K562 (cell line): ENCODE measurements at regions not wholly inside any gene's neighbourhood (a gene's known extent, or its start where the extent isn't known, plus 50 kb on each side); places are given as distances from the start of the nearest gene placed in this dataset.

Experiments
- ATAC-seq: fragments of 200-7000 bp; cut with Tn5 transposase; 3 replicates; pipeline ENCODE4 v1.9.1; 2020; ENCODE audit warnings: moderate library complexity
- BruUV-seq: library from RNA; stranded (reverse); fragments of 400-500 nt; replicated peaks from 2 replicates; lab custom pipeline; 2021; lab: Mats Ljungman, UMichigan
- CTCF ChIA-PET: fragments of 300-600 bp; formaldehyde crosslinking; extraction: SDS; loops from one replicate; lab custom pipeline; 2021; ENCODE audit warnings: low intra/inter-chr PET ratio; lab: Yijun Ruan, JAX
- POLR2A ChIA-PET: fragments of 300-600, 350-650 bp; sonication (Branson Sonifier 250); formaldehyde crosslinking; extraction: SDS; loops from one replicate; lab custom pipeline; 2021; ENCODE audit warnings: antibody characterized with exemption, inconsistent platforms; lab: Yijun Ruan, JAX
- DNase-seq, 4 experiments: peaks; one replicate each; pipeline versions ENCODE4 v3.0.0 to v3.0.0-alpha.2; 2011 to 2018; ENCODE audit warnings: low spot score in 3 of 4, mixed read lengths in 3 of 4; ENCODE audit errors: extremely low read depth in 1 of 4
- FAIRE-seq: peaks from 2 replicates; lab custom pipeline; 2011; peaks lifted over from hg19 to GRCh38; lab: Jason Lieb, UNC
- H2AFZ ChIP-seq: 2 replicates; pipeline ENCODE4 v1.6.0; 2011; ENCODE audit warnings: low read depth, low read length, control low read depth, inconsistent platforms
- H3K27ac ChIP-seq: fragments of 200-600 bp; 3 replicates; pipeline ENCODE4 v1.8.0; 2011; ENCODE audit warnings: low read depth, mild to moderate bottlenecking, control low read depth, inconsistent platforms, low read length, moderate library complexity, mixed read lengths; ENCODE audit errors: extremely low read depth
- H3K27me3 ChIP-seq, 2 experiments: fragments of 300-600 bp in 1 of 2; 2 replicates in 1 of 2; 3 replicates in 1 of 2; pipeline versions ENCODE4 v1.6.0 to v1.8.0; 2011; ENCODE audit warnings: inconsistent platforms in 2 of 2, low read length in 2 of 2, mild to moderate bottlenecking in 1 of 2, mixed read lengths in 1 of 2, moderate library complexity in 1 of 2; ENCODE audit not compliant: control insufficient read depth in 2 of 2, insufficient read depth in 2 of 2
- H3K36me3 ChIP-seq: fragments of 300-600 bp; 3 replicates; pipeline ENCODE4 v1.8.0; 2011; ENCODE audit warnings: mild to moderate bottlenecking, low read length, inconsistent platforms; ENCODE audit not compliant: control insufficient read depth, insufficient read depth
- H3K4me1 ChIP-seq, 2 experiments: fragments of 200-600 bp in 1 of 2; replicated peaks in 1 of 2; 2 replicates in 1 of 2; 3 replicates in 1 of 2; pipeline versions ENCODE4 v1.5.1 to v1.8.0; 2011; ENCODE audit warnings: inconsistent platforms in 2 of 2, low read length in 2 of 2, mild to moderate bottlenecking in 1 of 2, mixed read lengths in 1 of 2, moderate library complexity in 1 of 2; ENCODE audit not compliant: control insufficient read depth in 2 of 2, insufficient read depth in 2 of 2
- H3K4me2 ChIP-seq: 2 replicates; pipeline ENCODE4 v1.6.1; 2011; ENCODE audit warnings: low read length, control low read depth, inconsistent platforms, mixed read lengths; ENCODE audit not compliant: insufficient read depth
- H3K4me3 ChIP-seq: fragments of 200-600 bp; sonication (generic), shearing (Covaris generic); 2 replicates; pipeline ENCODE4 v1.5.1; 2016; ENCODE audit warnings: control low read depth, inconsistent platforms
- H3K79me2 ChIP-seq: fragments of 200-600 bp; 3 replicates; pipeline ENCODE4 v1.8.0; 2011; ENCODE audit warnings: low read length, inconsistent platforms; ENCODE audit not compliant: control insufficient read depth, insufficient read depth
- H3K9ac ChIP-seq, 2 experiments: 2 replicates each; pipeline versions ENCODE4 v1.6.0 to v1.6.1; 2011; ENCODE audit warnings: low read depth in 2 of 2, low read length in 2 of 2, control low read depth in 1 of 2, inconsistent platforms in 1 of 2, mild to moderate bottlenecking in 1 of 2, mixed read lengths in 1 of 2; ENCODE audit not compliant: insufficient read depth in 1 of 2
- H3K9me1 ChIP-seq: one replicate; pipeline ENCODE4 v1.6.0; 2011; ENCODE audit warnings: inconsistent platforms, mild to moderate bottlenecking, low read length, moderate library complexity; ENCODE audit not compliant: control insufficient read depth, insufficient read depth
- H3K9me3 ChIP-seq: replicated peaks from 2 replicates; pipeline ENCODE4 v1.5.1; 2011; ENCODE audit warnings: low read depth, low read length, inconsistent platforms; ENCODE audit not compliant: control insufficient read depth, insufficient read depth
- H4K20me1 ChIP-seq: replicated peaks from 2 replicates; pipeline ENCODE4 v1.6.1; 2011; ENCODE audit warnings: low read length, inconsistent platforms, mixed read lengths; ENCODE audit not compliant: control insufficient read depth, insufficient read depth
- FOXK2 ChIP-seq, 2 experiments: fragments of 450-650 bp; IDR thresholded peaks in 1 of 2; conservative IDR thresholded peaks in 1 of 2; 2 replicates each; pipeline ENCODE4 v1.6.1; 2016; ENCODE audit warnings: low read depth in 2 of 2, mild to moderate bottlenecking in 1 of 2
- HEY1 ChIP-seq: fragments of 250-450 bp; sonication (Bioruptor Pico); IDR thresholded peaks from 2 replicates; pipeline ENCODE4 v1.5.0; 2020; ENCODE audit warnings: mild to moderate bottlenecking, moderate library complexity, borderline replicate concordance
- NFE2 ChIP-seq: IDR thresholded peaks from 2 replicates; pipeline ENCODE4 v1.6.1; 2014; ENCODE audit warnings: antibody characterized with exemption, low read depth
- SMARCA4 ChIP-seq: fragments of 450-650 bp; IDR thresholded peaks from 2 replicates; pipeline ENCODE4 v1.6.1; 2016
- ZNF766 ChIP-seq: fragments of 200-800 bp; sonication (Bioruptor generic); conservative IDR thresholded peaks from 2 replicates; pipeline ENCODE4 v1.6.1; 2016; ENCODE audit warnings: missing genetic modification characterization, missing compliant biosample characterization
- ZNF77 ChIP-seq: fragments of 250-450 bp; sonication (Bioruptor Pico); IDR thresholded peaks from 2 replicates; pipeline ENCODE4 v1.5.0; 2020
- WGBS: fragments of 100-300 bp; shearing (Covaris generic); methylation state at CpG from one replicate; pipeline ENCODE4 v1.1.6; 2016; ENCODE audit warnings: low coverage, mixed read lengths; ENCODE audit not compliant: insufficient coverage; ENCODE audit errors: missing lambda C conversion rate; 5-methylcytosine and 5-hydroxymethylcytosine counted together
- in situ Hi-C: fragments of 300-500 bp; cut with MboI; formaldehyde crosslinking; loops from 4 replicates; pipeline ENCODE4 v1.15.0; 2018; ENCODE audit warnings: inconsistent platforms, mixed read lengths
- intact Hi-C: fragments of 100-400 bp; cut with micrococcal nuclease; formaldehyde crosslinking; loops from 2 replicates; pipeline ENCODE4 v1.14.2; 2022
- TF ChIP-seq, protein P1 (sequence below): sonication (generic); formaldehyde crosslinking; IDR thresholded peaks from 2 replicates; pipeline ENCODE4 v1.8.0; 2023; ENCODE audit warnings: missing genetic modification reagents, mild to moderate bottlenecking, borderline replicate concordance
- TF ChIP-seq, protein P2 (sequence below): fragments of 250-450 bp; sonication (Bioruptor Pico); IDR thresholded peaks from 2 replicates; pipeline ENCODE4 v1.5.0; 2020; ENCODE audit warnings: mild to moderate bottlenecking

DNA sequence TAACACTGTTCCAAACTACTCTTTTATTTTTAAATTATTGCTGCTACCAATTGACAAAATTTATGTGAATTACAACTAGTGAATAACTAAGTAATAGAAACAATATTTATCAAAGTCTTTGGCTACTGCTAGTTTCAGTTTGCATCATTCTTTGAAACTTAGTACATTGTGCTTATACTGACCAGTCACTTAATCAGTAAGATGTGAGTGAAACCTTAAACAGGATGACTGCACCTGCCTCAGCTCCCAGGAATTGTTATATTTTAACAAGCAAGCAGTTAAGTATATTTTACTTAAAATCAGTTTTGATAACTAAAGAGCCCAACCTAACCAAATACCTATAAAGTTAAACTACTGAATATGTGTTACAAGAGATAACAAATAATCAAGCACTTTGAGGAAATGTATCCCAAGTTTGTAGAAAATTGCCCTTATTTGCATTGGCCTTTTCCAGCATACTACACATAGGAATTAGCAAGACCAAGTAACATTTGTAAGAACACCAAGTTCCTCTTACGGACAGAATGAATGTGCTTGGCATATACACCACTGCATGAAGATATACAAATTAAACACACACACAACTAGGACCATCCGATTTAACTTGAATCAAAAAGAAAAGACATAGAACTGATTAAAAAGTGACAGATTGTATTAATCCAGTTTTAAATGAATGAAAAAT, 545.5 kb upstream of the DAB2 start:
- intact Hi-C loops (no loop called here), in situ Hi-C loops (loop anchor here (25.0 kb wide), 1 partner anchor 917 kb away; no protein-coding TSS in a partner anchor)
- no peak overlapping the region for H3K9ac ChIP-seq
- H3K4me2 ChIP-seq, result no peak overlapping the region
- H3K27ac ChIP-seq, result no peak overlapping the region
- H3K79me2 ChIP-seq, result no peaks in the 10 kb centered on the region
- no TSS peak for BruUV-seq
- WGBS, result 0% methylated on average over 2 of the region's 2 CpGs
- H3K27me3 ChIP-seq, result no peaks in the 10 kb centered on the region
- no peaks in the 10 kb centered on the region for H3K36me3 ChIP-seq
- H3K4me3 ChIP-seq, result no peak overlapping the region
- FAIRE-seq (no peak), ATAC-seq (no peak), DNase-seq (no peak)
- 0 out of 2 replicates have a peak, but pooled peaks cover 1% of the 10 kb centered on the region for H3K9me3 ChIP-seq
- no peaks in the 10 kb centered on the region for H3K9me1 ChIP-seq
- no peak overlapping the region for H2AFZ ChIP-seq
- POLR2A ChIA-PET, result no interaction called here
- no peaks in the 10 kb centered on the region for H4K20me1 ChIP-seq
- CTCF ChIA-PET, result no interaction called here
- H3K4me1 ChIP-seq, result no peaks in the 10 kb centered on the region
- TF ChIP-seq NFE2 (no peak), SMARCA4 (no peak), ZNF766 (CRISPR knock-in tag) (no peak), FOXK2 (conservative IDR thresholded peaks at IDR 0.05 in 1 of 2, IDR thresholded peaks at IDR 0.05 in 1 of 2; ENCODE audit: low read depth in 2 of 2) (no peak), ZNF77 (CRISPR knock-in tag) (no peak), HEY1 (CRISPR knock-in tag) (no peak)
- TF ChIP-seq, protein P1, sequence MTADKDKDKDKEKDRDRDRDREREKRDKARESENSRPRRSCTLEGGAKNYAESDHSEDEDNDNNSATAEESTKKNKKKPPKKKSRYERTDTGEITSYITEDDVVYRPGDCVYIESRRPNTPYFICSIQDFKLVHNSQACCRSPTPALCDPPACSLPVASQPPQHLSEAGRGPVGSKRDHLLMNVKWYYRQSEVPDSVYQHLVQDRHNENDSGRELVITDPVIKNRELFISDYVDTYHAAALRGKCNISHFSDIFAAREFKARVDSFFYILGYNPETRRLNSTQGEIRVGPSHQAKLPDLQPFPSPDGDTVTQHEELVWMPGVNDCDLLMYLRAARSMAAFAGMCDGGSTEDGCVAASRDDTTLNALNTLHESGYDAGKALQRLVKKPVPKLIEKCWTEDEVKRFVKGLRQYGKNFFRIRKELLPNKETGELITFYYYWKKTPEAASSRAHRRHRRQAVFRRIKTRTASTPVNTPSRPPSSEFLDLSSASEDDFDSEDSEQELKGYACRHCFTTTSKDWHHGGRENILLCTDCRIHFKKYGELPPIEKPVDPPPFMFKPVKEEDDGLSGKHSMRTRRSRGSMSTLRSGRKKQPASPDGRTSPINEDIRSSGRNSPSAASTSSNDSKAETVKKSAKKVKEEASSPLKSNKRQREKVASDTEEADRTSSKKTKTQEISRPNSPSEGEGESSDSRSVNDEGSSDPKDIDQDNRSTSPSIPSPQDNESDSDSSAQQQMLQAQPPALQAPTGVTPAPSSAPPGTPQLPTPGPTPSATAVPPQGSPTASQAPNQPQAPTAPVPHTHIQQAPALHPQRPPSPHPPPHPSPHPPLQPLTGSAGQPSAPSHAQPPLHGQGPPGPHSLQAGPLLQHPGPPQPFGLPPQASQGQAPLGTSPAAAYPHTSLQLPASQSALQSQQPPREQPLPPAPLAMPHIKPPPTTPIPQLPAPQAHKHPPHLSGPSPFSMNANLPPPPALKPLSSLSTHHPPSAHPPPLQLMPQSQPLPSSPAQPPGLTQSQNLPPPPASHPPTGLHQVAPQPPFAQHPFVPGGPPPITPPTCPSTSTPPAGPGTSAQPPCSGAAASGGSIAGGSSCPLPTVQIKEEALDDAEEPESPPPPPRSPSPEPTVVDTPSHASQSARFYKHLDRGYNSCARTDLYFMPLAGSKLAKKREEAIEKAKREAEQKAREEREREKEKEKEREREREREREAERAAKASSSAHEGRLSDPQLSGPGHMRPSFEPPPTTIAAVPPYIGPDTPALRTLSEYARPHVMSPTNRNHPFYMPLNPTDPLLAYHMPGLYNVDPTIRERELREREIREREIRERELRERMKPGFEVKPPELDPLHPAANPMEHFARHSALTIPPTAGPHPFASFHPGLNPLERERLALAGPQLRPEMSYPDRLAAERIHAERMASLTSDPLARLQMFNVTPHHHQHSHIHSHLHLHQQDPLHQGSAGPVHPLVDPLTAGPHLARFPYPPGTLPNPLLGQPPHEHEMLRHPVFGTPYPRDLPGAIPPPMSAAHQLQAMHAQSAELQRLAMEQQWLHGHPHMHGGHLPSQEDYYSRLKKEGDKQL, result no peak
- TF ChIP-seq, protein P2, sequence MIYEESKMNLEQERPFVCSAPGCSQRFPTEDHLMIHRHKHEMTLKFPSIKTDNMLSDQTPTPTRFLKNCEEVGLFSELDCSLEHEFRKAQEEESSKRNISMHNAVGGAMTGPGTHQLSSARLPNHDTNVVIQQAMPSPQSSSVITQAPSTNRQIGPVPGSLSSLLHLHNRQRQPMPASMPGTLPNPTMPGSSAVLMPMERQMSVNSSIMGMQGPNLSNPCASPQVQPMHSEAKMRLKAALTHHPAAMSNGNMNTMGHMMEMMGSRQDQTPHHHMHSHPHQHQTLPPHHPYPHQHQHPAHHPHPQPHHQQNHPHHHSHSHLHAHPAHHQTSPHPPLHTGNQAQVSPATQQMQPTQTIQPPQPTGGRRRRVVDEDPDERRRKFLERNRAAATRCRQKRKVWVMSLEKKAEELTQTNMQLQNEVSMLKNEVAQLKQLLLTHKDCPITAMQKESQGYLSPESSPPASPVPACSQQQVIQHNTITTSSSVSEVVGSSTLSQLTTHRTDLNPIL (CRISPR knock-in tag), result no peak
